ENCODE measurements at regions not wholly inside any gene's neighbourhood (a gene's known extent, or its start where the extent isn't known, plus 50 kb on each side); places are given as distances from the start of the nearest gene placed in this dataset.

- TF ChIP-seq POLR2AphosphoS5 (IDR thresholded peaks at IDR 0.05; ENCODE audit: borderline replicate concordance, low read depth, low read length) (no peak), EZH2 (IDR thresholded peaks at IDR 0.05) (no peak)
Observed at GRCh38 chr11:114964676-114965214, 286.4 kb downstream of the NXPE2 start.
